ENCODE measurements at regions not wholly inside any gene's neighbourhood (a gene's known extent, or its start where the extent isn't known, plus 50 kb on each side); places are given as distances from the start of the nearest gene placed in this dataset.

DNA sequence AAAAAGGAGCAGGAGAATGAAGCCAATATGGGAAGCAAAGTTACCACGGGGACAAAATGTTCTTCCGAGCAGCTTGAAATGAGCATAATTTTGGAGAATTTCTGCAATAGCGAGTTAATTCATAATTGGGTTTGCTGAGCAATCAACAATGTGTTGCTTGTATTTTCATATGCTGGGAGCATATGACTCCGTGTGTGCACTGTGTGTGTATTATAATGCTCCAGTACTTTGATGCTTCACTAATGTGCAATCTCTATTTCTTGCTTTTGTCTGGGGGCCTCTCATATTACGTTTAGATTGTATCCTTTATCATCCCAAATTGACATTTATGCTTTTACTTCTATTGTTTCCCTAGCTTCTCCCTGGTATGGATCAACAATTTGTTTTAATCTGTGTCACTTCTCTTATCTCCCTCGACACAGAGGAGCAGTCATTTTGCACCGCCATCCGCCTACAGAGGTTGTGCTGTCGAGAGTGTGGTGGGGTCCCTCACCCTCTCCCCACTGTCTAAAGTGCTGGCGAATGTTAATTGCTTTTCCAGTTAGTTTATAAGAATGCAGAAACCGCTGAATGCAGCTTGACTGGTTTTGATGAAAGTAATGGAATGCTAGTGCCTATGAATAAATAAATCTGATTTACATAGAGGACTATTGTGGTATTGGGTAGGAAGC lies 372.5 kb upstream of the WWC1 start:
- TF ChIP-seq, protein P1, sequence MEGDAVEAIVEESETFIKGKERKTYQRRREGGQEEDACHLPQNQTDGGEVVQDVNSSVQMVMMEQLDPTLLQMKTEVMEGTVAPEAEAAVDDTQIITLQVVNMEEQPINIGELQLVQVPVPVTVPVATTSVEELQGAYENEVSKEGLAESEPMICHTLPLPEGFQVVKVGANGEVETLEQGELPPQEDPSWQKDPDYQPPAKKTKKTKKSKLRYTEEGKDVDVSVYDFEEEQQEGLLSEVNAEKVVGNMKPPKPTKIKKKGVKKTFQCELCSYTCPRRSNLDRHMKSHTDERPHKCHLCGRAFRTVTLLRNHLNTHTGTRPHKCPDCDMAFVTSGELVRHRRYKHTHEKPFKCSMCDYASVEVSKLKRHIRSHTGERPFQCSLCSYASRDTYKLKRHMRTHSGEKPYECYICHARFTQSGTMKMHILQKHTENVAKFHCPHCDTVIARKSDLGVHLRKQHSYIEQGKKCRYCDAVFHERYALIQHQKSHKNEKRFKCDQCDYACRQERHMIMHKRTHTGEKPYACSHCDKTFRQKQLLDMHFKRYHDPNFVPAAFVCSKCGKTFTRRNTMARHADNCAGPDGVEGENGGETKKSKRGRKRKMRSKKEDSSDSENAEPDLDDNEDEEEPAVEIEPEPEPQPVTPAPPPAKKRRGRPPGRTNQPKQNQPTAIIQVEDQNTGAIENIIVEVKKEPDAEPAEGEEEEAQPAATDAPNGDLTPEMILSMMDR (IDR thresholded peaks at IDR 0.05): no peak

DNA sequence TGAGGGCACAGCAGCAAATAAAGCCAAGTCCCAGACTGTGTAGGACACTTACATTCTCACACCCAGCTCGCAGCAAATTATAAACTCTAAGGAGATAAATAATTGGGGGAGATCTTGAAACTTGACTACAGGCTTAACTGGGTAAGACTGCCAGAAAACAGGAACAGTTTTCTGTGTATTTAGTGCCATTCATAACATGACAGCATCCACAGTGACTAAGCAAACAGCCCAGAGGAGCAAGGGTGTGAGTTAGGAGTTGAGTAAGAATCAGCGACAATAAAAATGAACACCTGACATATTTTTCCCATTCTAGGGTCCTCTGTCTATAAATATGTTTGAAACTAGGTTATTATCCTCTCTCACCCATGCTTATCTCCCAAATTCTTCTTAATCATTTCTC lies 370.9 kb upstream of the WWC1 start:
- TF ChIP-seq, protein P1 (IDR thresholded peaks at IDR 0.05): no peak

DNA sequence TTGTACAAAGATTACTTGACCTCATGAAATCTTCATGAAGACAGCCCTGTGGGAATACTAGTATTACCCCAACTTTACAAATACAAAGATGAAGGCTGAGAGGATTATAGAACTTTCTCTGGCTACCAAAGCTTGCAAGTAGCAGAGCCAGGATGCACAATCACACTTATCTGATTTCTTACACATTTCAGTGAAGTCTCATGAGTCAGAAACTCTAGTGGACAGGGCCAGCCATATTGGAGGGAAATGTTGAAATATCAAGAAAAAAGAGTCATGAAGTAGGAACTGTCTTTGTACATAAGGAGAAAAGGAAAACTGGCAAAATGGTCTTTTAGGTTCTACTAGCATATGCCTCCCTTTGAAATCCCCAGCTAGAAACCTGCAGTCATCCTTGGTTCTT lies 369.6 kb upstream of the WWC1 start:
- TF ChIP-seq, protein P1 (IDR thresholded peaks at IDR 0.05): no peak

DNA sequence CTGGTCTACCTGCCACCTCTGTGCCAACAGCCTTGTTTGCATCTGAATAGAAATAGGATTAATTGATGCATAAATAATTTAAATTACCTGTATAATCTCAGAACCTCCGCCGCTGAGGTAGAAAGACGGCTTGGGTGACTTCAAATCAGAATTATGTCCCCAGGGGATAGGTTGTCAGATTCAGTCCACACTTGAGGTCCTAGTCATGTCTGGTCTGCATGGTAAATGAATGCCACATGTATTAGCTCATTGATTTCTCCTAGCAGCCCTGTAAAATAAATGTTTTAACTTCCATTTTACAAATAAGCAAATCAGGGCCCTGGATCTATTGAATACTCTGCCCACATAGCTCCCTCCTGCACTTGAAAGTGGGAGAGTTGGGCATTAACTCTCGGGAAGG lies 368.0 kb upstream of the WWC1 start:
- TF ChIP-seq, protein P1 (IDR thresholded peaks at IDR 0.05): no peak

DNA sequence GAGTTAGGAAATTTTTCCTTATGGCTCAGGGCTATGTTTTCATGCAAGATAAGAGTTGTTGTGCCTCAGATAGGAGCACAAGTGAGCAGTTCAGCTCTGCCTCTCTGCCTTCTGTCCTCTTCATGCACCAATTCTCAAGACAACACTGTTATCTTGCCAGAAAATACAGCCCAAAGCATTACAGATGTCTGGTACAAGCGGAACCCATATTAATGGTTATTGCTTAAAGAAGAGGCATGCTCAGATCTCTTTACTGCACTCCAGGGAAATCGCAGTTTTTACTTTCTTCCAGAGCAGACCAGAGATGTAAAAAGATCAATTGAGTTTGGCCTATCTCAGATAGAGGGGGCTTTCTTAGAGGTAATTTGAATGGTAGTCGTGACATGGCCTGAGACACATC lies 361.6 kb upstream of the WWC1 start:
- TF ChIP-seq, protein P1 (IDR thresholded peaks at IDR 0.05): no peak

DNA sequence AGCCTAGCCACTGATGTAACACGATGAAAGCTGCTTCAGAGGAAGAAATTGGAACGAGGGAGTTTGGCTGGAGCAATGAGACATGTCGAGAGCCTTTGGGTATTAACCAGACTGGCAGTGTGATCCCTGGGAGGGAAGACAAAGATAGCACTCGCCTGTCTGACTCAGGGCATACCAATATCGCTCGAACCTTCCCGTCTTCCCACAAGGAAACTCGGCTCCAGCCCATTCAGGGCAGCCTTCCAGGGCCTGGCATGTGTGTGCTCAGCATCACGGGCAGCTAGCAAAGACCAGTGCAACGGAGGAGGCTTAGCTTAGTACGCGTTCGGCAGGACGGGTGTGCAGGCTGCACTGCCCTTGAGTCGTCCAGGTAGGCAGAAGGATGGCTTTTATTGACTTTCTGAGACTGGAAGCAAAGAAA lies 356.9 kb upstream of the WWC1 start:
- TF ChIP-seq, protein P1 (IDR thresholded peaks at IDR 0.05): no peak

DNA sequence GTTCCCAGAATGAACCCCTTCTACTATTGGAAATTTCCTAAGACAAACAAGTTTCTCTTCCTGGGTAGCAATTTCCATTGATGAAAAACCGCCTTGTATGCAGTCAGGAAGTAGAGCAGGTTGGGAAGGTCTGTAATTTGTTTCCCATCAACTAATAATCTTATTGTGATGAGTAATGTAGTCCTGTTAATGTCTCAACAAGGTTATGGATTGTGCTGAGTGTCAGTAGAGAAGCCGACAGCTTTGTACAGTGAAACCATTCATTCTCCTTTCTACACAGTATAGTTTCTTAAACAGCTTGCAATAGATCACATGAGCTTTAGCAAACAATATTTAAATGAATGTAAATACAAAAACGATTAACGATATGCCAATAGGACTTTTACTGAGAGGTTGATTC lies 355.4 kb upstream of the WWC1 start:
- TF ChIP-seq, protein P1 (IDR thresholded peaks at IDR 0.05): no peak

Data from LNCAP (cell line).